Testis (tissue), 2 donors: ENCODE measurements at regions not wholly inside any gene's neighbourhood (a gene's known extent, or its start where the extent isn't known, plus 50 kb on each side); places are given as distances from the start of the nearest gene placed in this dataset.

ENCODE experiments used
- DNase-seq: peaks from one replicate; pipeline ENCODE4 v3.0.0-alpha.2; 2019
- H3K27ac ChIP-seq, 2 donors: fragments of 200-600 bp; sonication (generic); one replicate each; pipeline ENCODE4 v1.5.1; 2019
- H3K27me3 ChIP-seq: fragments of 200-600 bp; sonication (generic); one replicate; pipeline ENCODE4 v1.5.1; 2019
- H3K36me3 ChIP-seq: fragments of 200-600 bp; sonication (generic); one replicate; pipeline ENCODE4 v1.5.1; 2017; ENCODE audit warnings: low read depth; ENCODE audit errors: missing control alignments
- H3K4me1 ChIP-seq: fragments of 200-600 bp; sonication (generic); one replicate; pipeline ENCODE4 v1.5.1; 2019
- H3K4me3 ChIP-seq, 2 donors: fragments of 200-600 bp; sonication (generic); one replicate each; pipeline ENCODE4 v1.5.1; 2017 to 2019
- H3K9me3 ChIP-seq: fragments of 200-600 bp; sonication (generic); one replicate; pipeline ENCODE4 v1.5.1; 2017
- CTCF ChIP-seq, 3 experiments: fragments of 450-650 bp in 2 of 3; fragments of 200-600 bp in 1 of 3; sonication (generic) in 1 of 3; IDR thresholded peaks; one replicate each; pipeline ENCODE4 v1.5.1; 2016 to 2019; ENCODE audit warnings: antibody characterized with exemption in 3 of 3, mild to moderate bottlenecking in 2 of 3, moderate library complexity in 1 of 3
- POLR2A ChIP-seq: fragments of 450-650 bp; IDR thresholded peaks from one replicate; pipeline ENCODE4 v1.6.1; 2017; ENCODE audit warnings: antibody characterized with exemption, mild to moderate bottlenecking, moderate library complexity
- WGBS, 2 donors: methylation state at CpG; one replicate each; pipeline ENCODE4 v1.1.5; 2018; 5-methylcytosine and 5-hydroxymethylcytosine counted together
- intact Hi-C: fragments of 100-400 bp; cut with DNase I; formaldehyde crosslinking; loops from one replicate; pipeline ENCODE4 v1.15.1; 2023; ENCODE audit warnings: low total_unique reads

DNA sequence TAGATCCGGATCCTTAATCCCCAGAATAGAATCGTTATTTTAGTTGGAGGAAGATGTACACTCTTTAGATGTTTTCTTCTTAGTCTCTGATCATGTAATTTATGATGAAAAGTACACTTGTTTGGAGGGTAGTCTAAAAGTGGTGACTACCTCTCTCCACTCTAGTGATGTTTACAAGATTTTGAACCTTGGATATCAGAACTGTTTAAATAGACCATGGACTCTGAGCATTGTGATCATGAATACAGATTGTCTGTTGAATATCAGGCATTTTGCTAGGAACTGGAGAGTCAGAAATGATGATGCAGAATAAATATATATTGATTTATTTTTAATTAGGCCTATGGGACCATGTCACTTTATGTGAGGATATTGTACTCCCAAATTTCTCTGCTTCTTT lies 706.3 kb upstream of the WWC1 start:
- H3K9me3 ChIP-seq = no peaks in the 10 kb centered on the region
- no peaks in the 10 kb centered on the region for H3K36me3 ChIP-seq
- H3K27me3 ChIP-seq = no peaks in the 10 kb centered on the region
- no peak overlapping the region for H3K4me3 ChIP-seq
- H3K4me1 ChIP-seq = no peaks in the 10 kb centered on the region
- intact Hi-C loops = no loop called here
- H3K27ac ChIP-seq = no peak overlapping the region
- TF ChIP-seq CTCF (IDR thresholded peaks at IDR 0.05) = no peak
- TF ChIP-seq POLR2A = no peak
- 64 to 76% methylated on average over 2 of the region's 2 CpGs for WGBS, 2 donors
- DNase-seq = no peak

DNA sequence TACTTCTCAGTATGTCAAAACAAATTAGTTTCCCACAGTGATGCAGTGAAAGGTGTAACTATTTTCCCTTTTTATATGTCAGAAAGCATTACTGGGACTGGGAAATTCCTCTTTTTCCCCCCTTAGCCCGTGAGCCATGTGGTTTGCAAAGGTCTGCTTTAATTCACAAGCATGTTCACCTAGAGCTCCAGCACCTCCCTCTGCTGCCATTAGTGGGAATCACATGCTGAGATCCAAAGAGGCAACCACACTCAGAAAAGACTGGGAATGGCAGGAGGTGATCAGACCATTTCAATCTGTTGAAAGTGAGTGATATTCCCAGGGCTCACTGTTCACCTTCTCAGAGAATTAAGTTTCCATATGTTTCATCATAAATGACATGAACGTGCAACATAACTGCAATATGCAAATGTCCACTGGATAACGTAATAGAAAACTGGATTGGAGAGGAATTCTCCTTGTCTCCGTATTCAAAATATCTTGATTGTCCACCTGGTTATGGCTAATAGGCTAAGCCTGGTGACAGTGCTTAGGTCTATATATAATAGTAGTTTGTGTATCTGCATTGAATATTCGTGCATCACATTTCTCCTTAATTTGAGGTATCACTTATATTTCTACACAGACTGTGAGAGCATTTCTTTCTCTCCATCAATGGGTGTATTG lies 703.5 kb upstream of the WWC1 start:
- Histone ChIP-seq H3K27me3 (no peaks in the 10 kb centered on the region), H3K4me1 (no peaks in the 10 kb centered on the region), H3K4me3 (no peak overlapping the region), H3K36me3 (no peaks in the 10 kb centered on the region), H3K27ac (no peak overlapping the region), H3K9me3 (no peaks in the 10 kb centered on the region)
- intact Hi-C loops = no loop called here
- 76% methylated on average over 5 of the region's 5 CpGs for WGBS, 2 donors
- TF ChIP-seq CTCF (IDR thresholded peaks at IDR 0.05) (peak in 1 of 3 experiments; percentile 37), POLR2A (no peak)
- DNase-seq = peak; percentile 40

- no peak overlapping the region for H3K27ac ChIP-seq
These were observed 699.3 kb upstream of the WWC1 start for GRCh38 chr5:167592114-167592513.

GRCh38 chr5:167593329-167594060 lies 698.0 kb upstream of the WWC1 start:
- no peaks in the 10 kb centered on the region for H3K27me3 ChIP-seq
- DNase-seq = no peak
- no peak overlapping the region for H3K4me3 ChIP-seq
- 91 to 94% methylated on average over 5 of the region's 5 CpGs for WGBS, 2 donors
- H3K9me3 ChIP-seq = no peaks in the 10 kb centered on the region
- no peak overlapping the region for H3K27ac ChIP-seq
- no peak for TF ChIP-seq POLR2A
- TF ChIP-seq CTCF (IDR thresholded peaks at IDR 0.05) = no peak
- H3K36me3 ChIP-seq = no peaks in the 10 kb centered on the region
- intact Hi-C loops = no loop called here
- H3K4me1 ChIP-seq = no peaks in the 10 kb centered on the region

More at GRCh38 chr5:167592114-167592513, 699.3 kb upstream of the WWC1 start:
- WGBS, 2 donors = 94 to 96% methylated on average over 4 of the region's 4 CpGs
- H3K4me3 ChIP-seq = no peak overlapping the region
- no peaks in the 10 kb centered on the region for H3K9me3 ChIP-seq
- H3K27me3 ChIP-seq = no peaks in the 10 kb centered on the region
- H3K36me3 ChIP-seq = no peaks in the 10 kb centered on the region
- no peak for DNase-seq
- intact Hi-C loops = no loop called here
- TF ChIP-seq POLR2A = no peak
- TF ChIP-seq CTCF (IDR thresholded peaks at IDR 0.05) = no peak
- H3K4me1 ChIP-seq = no peaks in the 10 kb centered on the region

DNA sequence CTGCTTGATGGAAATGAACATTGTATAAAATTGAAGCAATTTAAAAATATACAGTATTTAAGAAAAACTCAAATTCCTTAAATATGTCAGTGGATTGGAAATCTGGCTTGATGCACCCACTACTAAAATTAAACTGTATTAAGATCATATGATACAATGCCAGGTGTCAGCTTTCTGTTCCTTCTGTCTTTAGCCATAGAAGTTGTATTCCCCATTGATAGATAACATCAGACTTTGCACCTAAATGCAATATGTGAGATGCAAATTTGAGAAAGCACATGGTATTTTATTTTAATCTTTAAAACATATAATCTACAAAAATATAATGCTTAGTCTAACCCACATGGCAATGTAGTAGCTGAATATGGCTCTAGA lies 697.4 kb upstream of the WWC1 start:
- intact Hi-C loops = no loop called here
- no peak for DNase-seq
- no peaks in the 10 kb centered on the region for H3K27me3 ChIP-seq
- H3K4me3 ChIP-seq = no peak overlapping the region
- H3K36me3 ChIP-seq = no peaks in the 10 kb centered on the region
- H3K4me1 ChIP-seq = no peaks in the 10 kb centered on the region
- no peak overlapping the region for H3K27ac ChIP-seq
- no peak for TF ChIP-seq CTCF (IDR thresholded peaks at IDR 0.05)
- TF ChIP-seq POLR2A = no peak
- H3K9me3 ChIP-seq = no peaks in the 10 kb centered on the region
